ENCODE measurements at regions not wholly inside any gene's neighbourhood (a gene's known extent, or its start where the extent isn't known, plus 50 kb on each side); places are given as distances from the start of the nearest gene placed in this dataset.
"Not testable (repeated sequence)": the region's sequence is repeated elsewhere in the genome, so short reads cannot be mapped to it uniquely, and the experiment has no call there.

GRCh38 chr12:28761897-28762296, 387.2 kb upstream of the FAR2 start:
- not testable (repeated sequence) for TF ChIP-seq EZH2 (IDR thresholded peaks at IDR 0.05; ENCODE audit: borderline replicate concordance, insufficient read depth, low read length, poor library complexity, severe bottlenecking); RAD21 (conservative IDR thresholded peaks at IDR 0.05)
